ENCODE measurements at regions not wholly inside any gene's neighbourhood (a gene's known extent, or its start where the extent isn't known, plus 50 kb on each side); places are given as distances from the start of the nearest gene placed in this dataset.
"Not testable (repeated sequence)": the region's sequence is repeated elsewhere in the genome, so short reads cannot be mapped to it uniquely, and the experiment has no call there.

- in situ Hi-C loops (cut with HindIII; ENCODE audit: low sequenced_read_pairs), result no loop called here
Measured at GRCh38 chr15:47013446-47013845, 703.9 kb upstream of the SEMA6D start.

DNA sequence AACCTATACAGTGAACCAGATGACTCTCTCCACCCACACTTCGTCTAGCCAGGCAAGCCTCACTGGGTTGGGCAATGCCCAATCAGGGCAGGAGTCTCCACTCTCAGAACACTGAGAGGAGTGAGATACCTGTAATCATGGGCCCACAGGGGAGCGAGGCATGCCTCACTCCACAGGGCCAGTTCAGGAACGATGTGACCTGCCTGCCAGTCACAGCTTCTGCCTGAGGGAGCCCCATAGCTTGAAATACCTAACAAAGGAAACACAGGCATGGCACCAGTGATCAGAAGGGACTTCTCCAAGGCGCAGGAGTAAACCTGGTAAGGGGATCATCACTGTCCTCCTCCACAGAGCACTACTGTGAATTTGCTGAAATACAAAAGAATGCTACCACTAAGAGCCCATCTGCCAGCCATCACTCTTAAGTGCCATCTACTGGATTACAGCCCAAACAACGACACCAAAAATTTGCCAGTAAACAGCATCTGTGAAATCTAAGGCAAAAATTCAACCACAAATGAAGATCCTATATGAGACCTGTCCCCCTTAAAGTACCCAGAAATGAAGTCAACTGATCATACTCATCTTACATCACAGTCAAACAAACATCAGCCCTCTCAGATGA is 689.9 kb upstream of the SEMA6D start:
- in situ Hi-C loops (cut with HindIII; ENCODE audit: low sequenced_read_pairs), result no loop called here

DNA sequence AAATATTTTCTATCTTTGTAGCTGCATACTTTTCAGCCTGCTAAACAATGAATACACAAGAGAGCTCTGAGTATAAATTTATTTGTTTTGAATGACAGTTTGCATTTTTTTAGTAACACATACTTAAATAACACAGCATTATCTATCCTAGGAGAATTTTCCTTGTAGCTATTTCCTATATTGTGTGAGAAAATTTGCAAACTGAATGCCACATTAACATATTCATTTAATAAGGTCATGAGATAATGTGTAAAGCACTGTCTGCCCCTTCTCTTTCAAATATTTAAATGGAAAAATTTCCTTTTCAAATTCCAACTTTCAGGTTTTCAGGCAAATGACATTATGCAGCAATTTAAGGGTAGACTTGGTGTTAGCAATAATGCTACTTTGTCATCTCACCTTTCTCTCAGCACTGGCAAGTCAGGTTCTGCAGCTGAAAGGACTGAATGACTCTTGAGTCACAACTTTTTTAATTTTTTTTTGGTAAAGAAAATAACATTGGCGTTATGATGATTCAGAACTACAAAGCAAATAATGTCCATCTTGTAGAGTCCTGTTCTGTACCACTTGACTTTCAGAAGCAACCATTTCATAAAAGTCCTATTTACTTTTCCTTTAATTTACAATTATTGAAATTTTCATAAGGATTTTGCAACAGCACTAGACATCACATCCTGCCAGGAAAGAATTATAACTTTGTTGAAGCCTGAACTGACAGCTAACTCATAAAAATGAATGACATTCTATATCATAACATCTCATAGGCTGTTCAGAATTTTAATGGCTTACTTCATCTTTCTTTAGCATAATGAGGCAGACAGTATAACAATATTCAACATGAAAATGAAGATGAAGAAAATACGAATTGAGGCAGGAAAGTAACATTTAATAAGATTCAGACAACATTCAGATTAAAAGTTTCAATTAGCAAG is 681.6 kb upstream of the SEMA6D start:
- in situ Hi-C loops (cut with HindIII; ENCODE audit: low sequenced_read_pairs), result no loop called here

DNA sequence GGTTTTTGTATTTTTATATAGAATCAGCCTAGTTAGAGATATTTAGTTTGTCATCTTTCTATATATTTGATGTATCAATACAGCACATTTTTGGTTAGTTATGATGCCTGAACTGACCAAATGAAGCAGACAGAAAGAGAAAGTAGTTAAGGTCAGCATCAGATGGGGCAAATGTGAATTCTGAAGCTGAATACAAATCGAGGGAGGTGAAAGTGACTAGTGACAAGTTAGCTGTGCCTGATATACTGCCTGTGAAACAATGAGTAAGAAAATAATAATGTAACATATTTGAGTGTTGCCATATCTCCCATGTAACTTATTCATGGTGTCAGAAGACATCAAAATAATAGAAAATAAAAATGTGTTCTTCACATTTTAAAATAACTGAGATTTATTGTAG is 680.3 kb upstream of the SEMA6D start:
- in situ Hi-C loops (cut with HindIII; ENCODE audit: low sequenced_read_pairs), result no loop called here

GRCh38 chr15:47039225-47039624 is 678.1 kb upstream of the SEMA6D start:
- in situ Hi-C loops (cut with HindIII; ENCODE audit: low sequenced_read_pairs), result no loop called here

DNA sequence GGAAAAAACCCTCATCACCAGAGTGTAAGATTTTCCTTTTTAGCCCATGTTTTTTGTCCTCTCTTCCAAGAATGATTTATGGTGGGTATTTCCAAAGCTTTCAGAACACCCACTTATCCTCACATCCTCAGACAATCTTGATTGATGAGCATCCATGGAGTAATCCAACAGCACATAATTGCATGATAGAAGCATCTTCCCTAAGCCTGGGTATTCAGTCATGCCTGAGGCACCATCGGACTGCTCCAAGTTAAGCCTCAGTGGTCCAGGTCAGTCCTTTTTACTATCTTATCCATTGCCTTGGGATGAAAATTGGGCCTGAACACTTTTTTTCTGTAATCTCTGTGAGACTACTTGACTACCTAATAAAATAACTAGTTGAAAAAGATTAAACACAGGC is 676.0 kb upstream of the SEMA6D start:
- in situ Hi-C loops (cut with HindIII; ENCODE audit: low sequenced_read_pairs), result no loop called here

- in situ Hi-C loops (cut with HindIII; ENCODE audit: low sequenced_read_pairs), result not testable (repeated sequence)
Measured at GRCh38 chr15:47047981-47048380, 669.3 kb upstream of the SEMA6D start.

DNA sequence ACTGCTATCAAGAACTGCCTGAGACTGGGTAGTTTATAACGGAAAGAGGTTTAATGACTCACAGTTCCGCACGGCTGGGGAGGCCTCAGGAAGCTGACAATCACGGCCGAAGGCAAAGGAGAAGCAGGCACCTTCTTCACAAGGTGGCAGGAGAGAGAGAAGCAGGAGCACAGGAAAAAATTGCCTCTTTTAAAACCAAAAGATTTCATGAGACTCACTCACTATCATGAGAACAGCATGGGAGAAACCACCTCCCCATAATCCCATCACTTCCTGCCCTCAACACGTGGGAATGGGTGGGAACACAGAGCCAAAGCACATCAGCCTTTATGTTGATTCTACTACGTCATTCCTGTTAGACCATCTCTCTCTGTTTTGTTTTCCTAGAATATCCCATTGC is 650.9 kb upstream of the SEMA6D start:
- in situ Hi-C loops (cut with HindIII; ENCODE audit: low sequenced_read_pairs), result no loop called here

DNA sequence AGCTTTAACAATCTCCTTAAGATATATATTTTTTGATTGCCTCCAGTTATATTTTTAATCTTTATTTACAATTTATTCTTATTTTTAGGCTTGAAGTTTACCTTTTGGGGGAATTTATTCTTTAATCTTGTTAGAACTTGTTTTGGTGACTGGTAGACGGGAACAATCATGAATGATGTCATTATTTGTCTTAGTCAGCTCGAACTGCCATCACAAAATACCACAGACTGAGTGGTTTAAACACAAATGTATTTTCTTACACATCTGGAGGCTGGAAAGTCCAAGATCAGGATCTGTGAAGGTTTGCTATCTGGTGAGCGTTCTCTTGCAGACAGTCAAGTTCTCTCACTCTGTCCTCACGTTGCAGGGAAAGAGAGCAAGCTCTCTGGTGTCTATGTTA is 639.5 kb upstream of the SEMA6D start:
- in situ Hi-C loops (cut with HindIII; ENCODE audit: low sequenced_read_pairs), result not testable (repeated sequence)

DNA sequence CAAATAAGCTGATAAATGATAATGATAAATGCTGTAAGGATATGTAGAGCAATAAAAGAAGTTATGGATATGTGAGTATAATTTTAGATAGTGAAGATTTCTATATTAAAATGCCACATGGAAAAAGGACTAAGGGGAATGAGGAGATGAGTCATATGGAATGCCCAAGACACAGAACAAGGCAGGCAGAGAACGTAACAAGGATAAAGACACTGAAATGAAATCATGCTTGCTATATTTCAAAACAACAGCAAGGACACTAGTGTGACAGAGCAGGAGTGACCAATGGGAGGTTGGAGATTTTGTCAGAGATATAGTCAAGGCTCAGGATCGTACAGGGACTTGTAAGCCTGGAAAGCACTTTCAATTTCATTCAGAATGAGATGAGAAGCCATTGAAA is 621.5 kb upstream of the SEMA6D start:
- in situ Hi-C loops (cut with HindIII; ENCODE audit: low sequenced_read_pairs), result no loop called here

- in situ Hi-C loops (cut with HindIII; ENCODE audit: low sequenced_read_pairs), result not testable (repeated sequence)
Measured at GRCh38 chr15:47098526-47098925, 618.8 kb upstream of the SEMA6D start.

GRCh38 chr15:47099801-47100200 is 617.5 kb upstream of the SEMA6D start:
- in situ Hi-C loops (cut with HindIII; ENCODE audit: low sequenced_read_pairs), result not testable (repeated sequence)

DNA sequence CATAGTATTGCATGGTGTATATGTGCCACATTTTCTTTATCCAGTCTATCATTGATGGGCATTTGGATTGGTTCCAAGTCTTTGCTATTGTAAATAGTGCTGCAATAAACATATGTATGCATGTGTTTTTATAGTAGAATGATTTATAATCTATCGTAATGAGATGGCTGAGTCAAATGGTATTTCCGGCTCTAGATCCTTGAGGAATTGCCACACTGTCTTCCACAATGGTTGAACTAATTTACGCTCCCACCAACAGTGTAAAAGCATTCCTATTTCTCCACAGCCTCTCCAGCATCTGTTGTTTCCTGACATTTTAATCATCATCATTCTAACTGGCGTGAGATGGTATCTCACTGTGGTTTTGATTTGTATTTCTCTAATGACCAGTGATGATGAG is 608.5 kb upstream of the SEMA6D start:
- in situ Hi-C loops (cut with HindIII; ENCODE audit: low sequenced_read_pairs), result not testable (repeated sequence)

GRCh38 chr15:47116698-47117097 is 600.6 kb upstream of the SEMA6D start:
- in situ Hi-C loops (cut with HindIII; ENCODE audit: low sequenced_read_pairs), result no loop called here

DNA sequence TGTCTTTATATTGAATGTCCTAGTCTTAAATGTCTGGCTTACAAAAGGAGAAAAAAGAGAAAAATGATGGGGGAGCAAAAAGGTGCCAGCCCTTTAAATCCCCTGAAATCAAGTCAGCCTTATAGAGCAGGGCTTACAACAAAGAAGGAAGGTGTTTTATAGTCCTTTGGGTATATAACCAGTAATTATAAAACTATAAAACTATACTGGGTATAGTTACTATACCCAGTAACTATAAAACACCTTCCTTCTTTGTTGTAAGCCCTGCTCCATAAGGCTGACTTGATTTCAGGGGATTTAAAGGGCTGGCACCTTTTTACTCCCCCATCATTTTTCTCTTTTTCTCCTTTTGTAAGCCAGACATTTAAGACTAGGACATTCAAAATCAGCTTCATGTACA is 598.0 kb upstream of the SEMA6D start:
- in situ Hi-C loops (cut with HindIII; ENCODE audit: low sequenced_read_pairs), result no loop called here

DNA sequence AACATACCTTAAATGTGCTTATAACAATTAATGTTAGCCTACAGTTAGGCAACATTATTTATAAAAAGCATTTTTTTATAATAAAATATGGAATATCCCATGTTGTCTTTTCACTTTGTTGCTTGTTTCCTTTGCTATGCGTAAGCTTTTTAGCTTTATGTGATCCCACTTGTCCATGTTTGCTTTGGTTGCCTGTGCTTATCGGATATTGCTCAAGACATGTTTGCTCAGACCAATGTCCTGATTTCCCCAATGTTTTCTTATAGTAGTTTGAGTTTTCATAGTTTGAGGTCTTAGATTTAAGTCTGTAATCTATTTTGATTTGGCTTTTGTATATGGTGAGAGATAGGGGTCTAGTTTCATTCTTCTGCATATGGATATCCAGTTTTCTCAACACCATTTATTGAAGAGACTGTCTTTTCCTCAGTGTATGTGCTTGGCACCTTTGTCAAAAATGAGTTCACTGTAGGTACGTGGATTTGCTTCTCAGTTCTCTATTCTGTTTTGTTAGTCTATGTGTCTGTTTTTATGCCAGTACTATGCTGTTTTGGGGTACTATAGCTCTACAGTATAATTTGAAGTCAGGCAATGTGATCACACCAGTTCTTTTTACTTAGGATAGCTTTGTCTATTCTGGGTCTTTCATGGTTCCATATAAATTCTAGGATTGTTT is 592.7 kb upstream of the SEMA6D start:
- in situ Hi-C loops (cut with HindIII; ENCODE audit: low sequenced_read_pairs), result no loop called here

DNA sequence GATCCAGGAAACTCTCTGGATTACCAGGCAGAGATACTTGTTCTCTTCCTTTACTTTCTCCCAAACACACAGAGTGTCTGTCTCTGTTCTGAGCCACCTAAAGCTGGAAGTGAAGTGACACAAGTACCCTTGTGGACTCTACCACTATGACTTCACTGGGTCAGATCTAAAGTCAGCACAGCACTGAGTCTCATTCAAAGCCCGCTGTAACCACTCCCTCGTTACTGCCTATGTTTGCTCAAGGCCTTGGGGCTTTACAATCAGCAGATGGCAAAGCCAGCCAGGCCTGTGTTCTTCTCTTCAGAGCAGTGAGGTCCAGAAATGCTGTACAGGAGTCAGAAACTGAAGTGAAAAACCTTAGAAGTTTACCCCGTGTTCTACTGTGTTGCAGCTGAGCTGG is 588.3 kb upstream of the SEMA6D start:
- in situ Hi-C loops (cut with HindIII; ENCODE audit: low sequenced_read_pairs), result no loop called here

DNA sequence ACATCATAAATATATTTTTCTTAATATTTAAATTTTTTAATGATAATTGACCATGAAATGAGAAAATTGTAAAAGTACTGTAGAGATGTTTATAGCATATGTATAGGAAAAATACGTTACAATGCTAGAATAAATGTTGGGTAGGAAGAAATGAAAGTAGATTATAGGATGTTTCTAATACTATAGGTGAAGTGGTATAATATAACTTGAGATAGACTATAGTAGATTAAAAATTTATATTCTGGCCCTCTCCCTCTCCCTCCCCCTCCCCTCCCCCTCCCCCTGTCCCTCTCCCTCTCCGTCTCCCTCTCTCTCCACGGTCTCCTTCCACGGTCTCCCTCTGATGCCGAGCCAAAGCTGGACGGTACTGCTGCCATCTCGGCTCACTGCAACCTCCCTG is 585.9 kb upstream of the SEMA6D start:
- in situ Hi-C loops (cut with HindIII; ENCODE audit: low sequenced_read_pairs), result not testable (repeated sequence)

DNA sequence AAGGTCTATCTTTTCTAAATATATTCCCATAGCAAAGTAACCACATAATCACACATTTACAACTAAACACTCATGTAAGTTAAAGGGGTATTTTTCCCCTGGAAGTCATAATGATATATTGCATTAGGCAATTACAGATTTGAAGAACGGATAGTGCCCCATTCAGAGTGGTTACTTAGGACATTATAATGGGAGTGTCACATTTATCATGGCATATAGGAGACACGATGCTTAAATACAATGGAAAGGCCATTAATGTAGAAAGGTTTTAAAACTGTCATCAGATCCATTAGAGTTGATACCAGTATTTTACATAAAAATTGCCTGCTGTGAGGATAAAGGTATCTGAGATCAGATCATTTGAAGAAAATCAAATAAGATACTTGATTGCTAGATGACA is 582.0 kb upstream of the SEMA6D start:
- in situ Hi-C loops (cut with HindIII; ENCODE audit: low sequenced_read_pairs), result no loop called here

GRCh38 chr15:47136236-47136635 is 581.1 kb upstream of the SEMA6D start:
- in situ Hi-C loops (cut with HindIII; ENCODE audit: low sequenced_read_pairs), result no loop called here

DNA sequence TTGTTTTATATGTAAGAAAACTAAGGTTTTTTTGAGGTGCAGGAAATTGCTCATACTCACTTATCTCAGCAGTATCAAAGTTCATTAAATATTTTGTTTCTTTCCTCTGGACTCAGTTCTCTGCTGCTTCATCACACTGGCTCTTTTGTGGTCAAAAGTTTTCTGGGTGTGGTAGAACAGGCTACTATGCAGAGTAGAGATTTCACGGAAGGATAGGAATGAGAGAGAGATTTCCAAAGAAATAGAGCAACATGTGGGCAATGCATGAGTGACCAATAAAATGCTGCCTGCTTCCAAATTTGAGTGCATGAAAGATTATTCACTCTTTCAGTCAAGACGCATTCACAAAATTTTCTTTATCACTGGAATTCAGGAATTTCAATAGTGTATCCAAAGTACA is 577.3 kb upstream of the SEMA6D start:
- in situ Hi-C loops (cut with HindIII; ENCODE audit: low sequenced_read_pairs), result no loop called here

GRCh38 chr15:47157827-47158226 is 559.5 kb upstream of the SEMA6D start:
- in situ Hi-C loops (cut with HindIII; ENCODE audit: low sequenced_read_pairs), result no loop called here
